HepG2 (cell line): ENCODE measurements at regions not wholly inside any gene's neighbourhood (a gene's known extent, or its start where the extent isn't known, plus 50 kb on each side); places are given as distances from the start of the nearest gene placed in this dataset.

Experiments
- ATAC-seq: fragments of 200-7000 bp; cut with Tn5 transposase; 3 replicates; pipeline ENCODE4 v1.9.1; 2020; ENCODE audit warnings: mild to moderate bottlenecking, moderate library complexity
- BruUV-seq: library from RNA; stranded (reverse); fragments of 400-500 nt; replicated peaks from 2 replicates; lab custom pipeline; 2021; lab: Mats Ljungman, UMichigan
- CTCF ChIA-PET: fragments of 300-600 bp; formaldehyde crosslinking; extraction: SDS; loops from one replicate; lab custom pipeline; 2021; ENCODE audit warnings: low total read pairs, inconsistent platforms, low intra/inter-chr PET ratio; lab: Yijun Ruan, JAX
- POLR2A ChIA-PET: fragments of 350-600 bp; sonication (Branson Sonifier 250); formaldehyde crosslinking; loops from one replicate; lab custom pipeline; 2020; ENCODE audit warnings: antibody characterized with exemption, inconsistent platforms; lab: Yijun Ruan, JAX
- DNase-seq: peaks from one replicate; pipeline ENCODE4 v3.0.0-alpha.2; 2015; ENCODE audit warnings: low spot score
- FAIRE-seq: peaks from 3 replicates; lab custom pipeline; 2011; peaks lifted over from hg19 to GRCh38; lab: Jason Lieb, UNC
- H2AFZ ChIP-seq: one replicate; pipeline ENCODE4 v1.6.1; 2011; ENCODE audit warnings: low read length, inconsistent platforms
- H3K27ac ChIP-seq: fragments of 300-600 bp; 3 replicates; pipeline ENCODE4 v1.8.0; 2011; ENCODE audit warnings: mixed run types, mild to moderate bottlenecking, mixed read lengths, low read length, inconsistent platforms; ENCODE audit not compliant: insufficient read depth; ENCODE audit errors: extremely low read length
- H3K27me3 ChIP-seq, 2 experiments: fragments of 200-600 bp in 1 of 2; 2 replicates in 1 of 2; 3 replicates in 1 of 2; pipeline versions ENCODE4 v1.6.0 to v1.8.0; 2011; ENCODE audit warnings: low read length in 2 of 2, mild to moderate bottlenecking in 2 of 2, moderate library complexity in 2 of 2, inconsistent platforms in 1 of 2; ENCODE audit not compliant: insufficient read depth in 2 of 2, control insufficient read depth in 1 of 2
- H3K36me3 ChIP-seq, 2 experiments: fragments of 200-600 bp in 1 of 2; replicated peaks in 1 of 2; 2 replicates in 1 of 2; 3 replicates in 1 of 2; pipeline versions ENCODE4 v1.5.1 to v1.8.0; 2011; ENCODE audit warnings: low read length in 2 of 2, inconsistent platforms in 1 of 2; ENCODE audit not compliant: insufficient read depth in 2 of 2, control insufficient read depth in 1 of 2
- H3K4me1 ChIP-seq: 2 replicates; pipeline ENCODE4 v1.5.1; 2012; ENCODE audit warnings: low read length, inconsistent platforms; ENCODE audit not compliant: insufficient read depth
- H3K4me2 ChIP-seq: 2 replicates; pipeline ENCODE4 v1.6.0; 2011; ENCODE audit warnings: low read depth, low read length, inconsistent platforms
- H3K4me3 ChIP-seq, 3 experiments: fragments of 200-600 bp in 1 of 3; sonication (generic), shearing (Covaris generic) in 1 of 3; replicated peaks in 1 of 3; 2 replicates each; pipeline ENCODE4 v1.5.1; 2011 to 2016; ENCODE audit warnings: low read length in 3 of 3, inconsistent platforms in 2 of 3, low read depth in 2 of 3, mild to moderate bottlenecking in 2 of 3, control low read depth in 1 of 3, mixed read lengths in 1 of 3; ENCODE audit not compliant: insufficient read depth in 1 of 3
- H3K79me2 ChIP-seq: one replicate; pipeline ENCODE4 v1.6.1; 2011; ENCODE audit warnings: low read length, inconsistent platforms; ENCODE audit not compliant: insufficient read depth
- H3K9ac ChIP-seq: 2 replicates; pipeline ENCODE4 v1.6.0; 2011; ENCODE audit warnings: mild to moderate bottlenecking, low read depth, low read length, inconsistent platforms; ENCODE audit not compliant: insufficient read depth
- H3K9me3 ChIP-seq: 2 replicates; pipeline ENCODE4 v1.5.1; 2012; ENCODE audit warnings: mild to moderate bottlenecking, low read length
- H4K20me1 ChIP-seq: 2 replicates; pipeline ENCODE4 v1.6.0; 2011; ENCODE audit warnings: inconsistent platforms, mild to moderate bottlenecking, low read length, moderate library complexity; ENCODE audit not compliant: insufficient read depth
- ARNT ChIP-seq: fragments of 450-650 bp; IDR thresholded peaks from 2 replicates; pipeline ENCODE4 v1.6.1; 2017
- BRF2 ChIP-seq: sonication (generic); formaldehyde crosslinking; IDR thresholded peaks from 2 replicates; pipeline ENCODE4 v1.8.1; 2022; ENCODE audit warnings: mild to moderate bottlenecking, missing genetic modification reagents
- ETV6 ChIP-seq: sonication (generic); formaldehyde crosslinking; conservative IDR thresholded peaks from 2 replicates; pipeline ENCODE4 v1.4.0; 2020; ENCODE audit warnings: missing genetic modification reagents
- NAIF1 ChIP-seq: sonication (generic); formaldehyde crosslinking; IDR thresholded peaks from 2 replicates; pipeline ENCODE4 v1.5.0; 2020; ENCODE audit warnings: mild to moderate bottlenecking, missing genetic modification reagents, borderline replicate concordance
- NR2F1 ChIP-seq, 2 experiments: fragments of 450-650 bp in 1 of 2; formaldehyde crosslinking in 1 of 2; IDR thresholded peaks; 2 replicates each; pipeline versions ENCODE4 v1.5.0 to v1.6.1; 2016 to 2020; ENCODE audit warnings: mild to moderate bottlenecking in 1 of 2, missing compliant biosample characterization in 1 of 2, missing genetic modification reagents in 1 of 2, moderate library complexity in 1 of 2
- SMAD9 ChIP-seq: sonication (generic); formaldehyde crosslinking; IDR thresholded peaks from 2 replicates; pipeline ENCODE4 v1.5.1; 2020; ENCODE audit warnings: mild to moderate bottlenecking, missing genetic modification reagents
- SP140L ChIP-seq: sonication (generic); formaldehyde crosslinking; IDR thresholded peaks from 2 replicates; pipeline ENCODE4 v1.4.0; 2020; ENCODE audit warnings: missing genetic modification reagents, borderline replicate concordance
- TAF1 ChIP-seq: sonication (generic); formaldehyde crosslinking; IDR thresholded peaks from 2 replicates; pipeline ENCODE4 v1.4.0; 2020; ENCODE audit warnings: missing genetic modification reagents
- ZNF24 ChIP-seq: fragments of 450-650 bp; IDR thresholded peaks from 2 replicates; pipeline ENCODE4 v1.6.1; 2017; ENCODE audit warnings: antibody characterized with exemption, mild to moderate bottlenecking
- ZNF512 ChIP-seq: sonication (generic); formaldehyde crosslinking; IDR thresholded peaks from 2 replicates; pipeline ENCODE4 v1.4.0; 2020; ENCODE audit warnings: mild to moderate bottlenecking, missing genetic modification reagents
- ZNF512B ChIP-seq: sonication (generic); formaldehyde crosslinking; IDR thresholded peaks from 2 replicates; pipeline ENCODE4 v1.5.1; 2020; ENCODE audit warnings: missing genetic modification reagents, mild to moderate bottlenecking, borderline replicate concordance
- ZNF691 ChIP-seq: sonication (generic); formaldehyde crosslinking; IDR thresholded peaks from 2 replicates; pipeline ENCODE4 v1.4.0; 2020; ENCODE audit warnings: missing genetic modification reagents, low read depth, mild to moderate bottlenecking, borderline replicate concordance
- ZNF878 ChIP-seq: sonication (generic); formaldehyde crosslinking; IDR thresholded peaks from 2 replicates; pipeline ENCODE4 v1.8.1; 2023; ENCODE audit warnings: mild to moderate bottlenecking, missing genetic modification reagents, moderate library complexity
- WGBS: methylation state at CpG from one replicate; pipeline ENCODE4 v1.1.6; 2017; ENCODE audit warnings: low lambda C conversion rate; 5-methylcytosine and 5-hydroxymethylcytosine counted together
- in situ Hi-C: cut with HindIII; loops from 2 replicates; pipeline ENCODE4 v1.10.0; 2017; ENCODE audit warnings: low pct_unique_long_range_greater_than_20kb; ENCODE audit not compliant: extremely low pct_ligation_motif_present
- intact Hi-C: fragments of 100-400 bp; cut with micrococcal nuclease; formaldehyde crosslinking; loops from one replicate; pipeline ENCODE4 v1.10.0; 2022; ENCODE audit not compliant: unreplicated experiment

GRCh38 chr21:22597660-22598255 lies 1599.5 kb downstream of the NCAM2 start:
- Histone ChIP-seq H3K27me3 (no peaks in the 10 kb centered on the region), H3K4me3 (no peak overlapping the region), H3K9ac (no peak overlapping the region), H3K36me3 (no peaks in the 10 kb centered on the region), H2AFZ (no peak overlapping the region), H3K9me3 (peaks cover 86% of the 10 kb centered on the region), H3K79me2 (no peaks in the 10 kb centered on the region), H3K4me1 (no peaks in the 10 kb centered on the region), H3K27ac (no peak overlapping the region), H4K20me1 (no peaks in the 10 kb centered on the region), H3K4me2 (no peak overlapping the region)
- BruUV-seq: no TSS peak
- CTCF ChIA-PET: no interaction called here
- ATAC-seq (no peak), DNase-seq (no peak), FAIRE-seq (no peak)
- WGBS: 27% methylated on average over 9 of the region's 31 CpGs
- in situ Hi-C loops (no loop called here), intact Hi-C loops (no loop called here)
- POLR2A ChIA-PET: no interaction called here
- TF ChIP-seq ZNF691 (CRISPR knock-in tag) (no peak), TAF1 (CRISPR knock-in tag) (no peak), ZNF878 (no peak), SP140L (CRISPR knock-in tag) (no peak), ETV6 (no peak), ZNF512B (CRISPR knock-in tag) (no peak), ZNF24 (no peak), NR2F1 (CRISPR knock-in tag; IDR thresholded peaks at IDR 0.05) (no peak), NAIF1 (no peak), ZNF512 (CRISPR knock-in tag) (no peak), ARNT (no peak), SMAD9 (CRISPR knock-in tag) (no peak), BRF2 (CRISPR knock-in tag) (no peak)
